ENCODE measurements at regions not wholly inside any gene's neighbourhood (a gene's known extent, or its start where the extent isn't known, plus 50 kb on each side); places are given as distances from the start of the nearest gene placed in this dataset.

GRCh38 chr3:34013818-34014570, 215.6 kb downstream of the PDCD6IP start:
- CTCF ChIA-PET = no interaction called here
- WGBS (ENCODE audit: insufficient coverage) = 86% methylated on average over 3 of the region's 6 CpGs
- Histone ChIP-seq H3K9ac (ENCODE audit: low read length) (no peak overlapping the region), H3K27ac (ENCODE audit: low read length in 2 of 2) (no peak overlapping the region), H3K79me2 (ENCODE audit: control insufficient read depth, insufficient read depth, low read length) (no peaks in the 10 kb centered on the region), H3K4me3 (ENCODE audit: control extremely low read depth in 1 of 5, extremely low read depth in 1 of 5, insufficient read depth in 1 of 5, low read depth in 2 of 5, low read length in 4 of 5) (no peak overlapping the region), H3K4me2 (replicated peaks; ENCODE audit: low read depth, low read length, poor library complexity, severe bottlenecking) (no peak overlapping the region), H4K20me1 (ENCODE audit: control insufficient read depth, insufficient read depth, low read length, poor library complexity, severe bottlenecking) (no peaks in the 10 kb centered on the region), H3K36me3 (replicated peaks in 1 of 2; ENCODE audit: control extremely low read depth in 1 of 2, control insufficient read depth in 1 of 2, extremely low read depth in 1 of 2, insufficient read depth in 2 of 2, low read length in 1 of 2) (no peaks in the 10 kb centered on the region), H3K27me3 (replicated peaks in 1 of 4; ENCODE audit: control extremely low read depth in 1 of 4, control insufficient read depth in 3 of 4, insufficient read depth in 4 of 4, low read length in 3 of 4) (peaks cover 0 to 3% (median 0%) of the 10 kb centered on the region in 4 experiments), H2AFZ (ENCODE audit: insufficient read depth, low read depth, low read length, poor library complexity, severe bottlenecking) (no peak overlapping the region), H3K4me1 (ENCODE audit: control insufficient read depth in 2 of 2, insufficient read depth in 2 of 2, low read length in 2 of 2) (peaks cover 24 to 30% of the 10 kb centered on the region in 2 donors), H3K9me3 (ENCODE audit: control extremely low read depth in 1 of 3, control insufficient read depth in 2 of 3, insufficient read depth in 1 of 3, low read length in 2 of 3) (peaks cover 0 to 3% (median 0%) of the 10 kb centered on the region in 3 donors)
- Mint-ChIP-seq H3K4me1 (peaks cover 25% of the 10 kb centered on the region), H3K4me3 (no peak overlapping the region), H3K27me3 (no peaks in the 10 kb centered on the region), H3K27ac (no peak overlapping the region), H3K9me3 (ENCODE audit: insufficient read depth) (no peaks in the 10 kb centered on the region)
- TF ChIP-seq EZH2 (IDR thresholded peaks at IDR 0.05; ENCODE audit: borderline replicate concordance, insufficient read depth, low read depth, low read length, poor library complexity, severe bottlenecking) (no peak), CTCF (IDR thresholded peaks at IDR 0.05) (no peak)
- DNase-seq = no peak
- no peak for ATAC-seq (ENCODE audit: low read depth)
- POLR2A ChIA-PET = no interaction called here
- intact Hi-C loops (cut with micrococcal nuclease) = no loop called here
